OCI-LY3 (cell line): ENCODE measurements at regions not wholly inside any gene's neighbourhood (a gene's known extent, or its start where the extent isn't known, plus 50 kb on each side); places are given as distances from the start of the nearest gene placed in this dataset.

Experiments
- H2AFZ ChIP-seq: fragments of 200-600, 300-600 bp; shearing (Covaris generic); 2 replicates; pipeline ENCODE4 v1.6.0; 2014; ENCODE audit warnings: antibody characterized with exemption, low read depth, low read length
- H3K27ac ChIP-seq: fragments of 200-600, 300-600 bp; sonication (generic); 2 replicates; pipeline ENCODE4 v1.5.1; 2014; ENCODE audit warnings: mild to moderate bottlenecking, low read length, moderate library complexity, mixed read lengths
- H3K27me3 ChIP-seq: fragments of 200-600, 300-600 bp; sonication (generic); 2 replicates; pipeline ENCODE4 v1.6.1; 2014; ENCODE audit warnings: low read depth, low read length, mixed read lengths
- H3K36me3 ChIP-seq: fragments of 200-600, 300-600 bp; sonication (generic); replicated peaks from 2 replicates; pipeline ENCODE3; 2014; ENCODE audit warnings: low read depth, low read length, mixed read lengths
- H3K4me1 ChIP-seq: fragments of 300-600, 200-600 bp; sonication (generic); 2 replicates; pipeline ENCODE4 v1.6.1; 2014; ENCODE audit warnings: low read length, mixed read lengths
- H3K4me2 ChIP-seq: fragments of 200-600, 300-600 bp; sonication (generic); 2 replicates; pipeline ENCODE4 v1.6.1; 2014; ENCODE audit warnings: low read length, mixed read lengths
- H3K4me3 ChIP-seq: fragments of 300-600, 200-600 bp; sonication (generic); 2 replicates; pipeline ENCODE4 v1.5.1; 2014; ENCODE audit warnings: antibody characterized with exemption, mild to moderate bottlenecking, low read length, moderate library complexity
- H3K79me2 ChIP-seq: fragments of 300-600, 200-600 bp; shearing (Covaris generic); 2 replicates; pipeline ENCODE4 v1.6.1; 2014; ENCODE audit warnings: mild to moderate bottlenecking, low read length, mixed read lengths
- H3K9ac ChIP-seq: fragments of 300-600, 200-600 bp; shearing (Covaris generic); 2 replicates; pipeline ENCODE4 v1.6.0; 2014; ENCODE audit warnings: mild to moderate bottlenecking, low read length, moderate library complexity
- H3K9me3 ChIP-seq: fragments of 200-600, 300-600 bp; shearing (Covaris generic); 2 replicates; pipeline ENCODE4 v1.6.1; 2014; ENCODE audit warnings: low read length, mixed read lengths; ENCODE audit not compliant: insufficient read depth
- H4K20me1 ChIP-seq: fragments of 200-600, 300-600 bp; sonication (generic); 2 replicates; pipeline ENCODE4 v1.6.1; 2016; ENCODE audit warnings: low read length, mixed read lengths; ENCODE audit not compliant: insufficient read depth
- EZH2phosphoT487 ChIP-seq: fragments of 200-600 bp; shearing (Covaris generic); IDR thresholded peaks from 2 replicates; pipeline ENCODE4 v1.6.1; 2018; ENCODE audit warnings: antibody characterized with exemption, mixed run types, low read depth
- TF ChIP-seq, protein P1 (sequence below): fragments of 200-600, 300-600 bp; sonication (generic); IDR thresholded peaks from 2 replicates; pipeline ENCODE4 v1.5.1; 2014; ENCODE audit warnings: antibody characterized with exemption, low read length, low read depth

DNA sequence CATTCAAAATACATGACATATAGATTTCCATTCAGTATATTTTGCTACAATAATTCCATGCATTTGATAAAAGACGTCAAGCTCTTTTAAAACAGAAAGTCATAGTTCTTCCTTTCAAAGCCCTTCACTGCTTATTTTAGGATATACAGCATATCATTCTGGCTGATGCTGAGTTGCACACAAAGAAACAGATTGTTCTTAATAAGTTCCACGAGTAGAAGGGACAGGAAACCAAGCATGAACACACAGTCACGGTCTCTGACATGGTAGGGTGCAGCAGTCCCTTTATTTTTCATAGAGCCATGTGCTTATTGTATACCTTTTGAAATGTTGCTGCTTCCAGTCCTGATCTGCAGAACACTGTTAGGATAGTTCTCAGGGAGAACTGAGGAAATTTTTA is 85.4 kb downstream of the MAGEB10 start:
- no peak overlapping the region for H3K4me3 ChIP-seq
- H3K9me3 ChIP-seq = no peaks in the 10 kb centered on the region
- H3K79me2 ChIP-seq = no peaks in the 10 kb centered on the region
- peaks cover 3% of the 10 kb centered on the region; the same call in 1 of the 2 replicates for H3K4me1 ChIP-seq
- no peaks in the 10 kb centered on the region for H3K36me3 ChIP-seq
- H4K20me1 ChIP-seq = no peaks in the 10 kb centered on the region
- no peak overlapping the region for H3K27ac ChIP-seq
- no peak overlapping the region for H3K4me2 ChIP-seq
- no peak for TF ChIP-seq EZH2phosphoT487
- TF ChIP-seq, protein P1, sequence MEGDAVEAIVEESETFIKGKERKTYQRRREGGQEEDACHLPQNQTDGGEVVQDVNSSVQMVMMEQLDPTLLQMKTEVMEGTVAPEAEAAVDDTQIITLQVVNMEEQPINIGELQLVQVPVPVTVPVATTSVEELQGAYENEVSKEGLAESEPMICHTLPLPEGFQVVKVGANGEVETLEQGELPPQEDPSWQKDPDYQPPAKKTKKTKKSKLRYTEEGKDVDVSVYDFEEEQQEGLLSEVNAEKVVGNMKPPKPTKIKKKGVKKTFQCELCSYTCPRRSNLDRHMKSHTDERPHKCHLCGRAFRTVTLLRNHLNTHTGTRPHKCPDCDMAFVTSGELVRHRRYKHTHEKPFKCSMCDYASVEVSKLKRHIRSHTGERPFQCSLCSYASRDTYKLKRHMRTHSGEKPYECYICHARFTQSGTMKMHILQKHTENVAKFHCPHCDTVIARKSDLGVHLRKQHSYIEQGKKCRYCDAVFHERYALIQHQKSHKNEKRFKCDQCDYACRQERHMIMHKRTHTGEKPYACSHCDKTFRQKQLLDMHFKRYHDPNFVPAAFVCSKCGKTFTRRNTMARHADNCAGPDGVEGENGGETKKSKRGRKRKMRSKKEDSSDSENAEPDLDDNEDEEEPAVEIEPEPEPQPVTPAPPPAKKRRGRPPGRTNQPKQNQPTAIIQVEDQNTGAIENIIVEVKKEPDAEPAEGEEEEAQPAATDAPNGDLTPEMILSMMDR = no peak
- no peaks in the 10 kb centered on the region for H3K27me3 ChIP-seq
- no peak overlapping the region for H2AFZ ChIP-seq
- no peak overlapping the region for H3K9ac ChIP-seq

DNA sequence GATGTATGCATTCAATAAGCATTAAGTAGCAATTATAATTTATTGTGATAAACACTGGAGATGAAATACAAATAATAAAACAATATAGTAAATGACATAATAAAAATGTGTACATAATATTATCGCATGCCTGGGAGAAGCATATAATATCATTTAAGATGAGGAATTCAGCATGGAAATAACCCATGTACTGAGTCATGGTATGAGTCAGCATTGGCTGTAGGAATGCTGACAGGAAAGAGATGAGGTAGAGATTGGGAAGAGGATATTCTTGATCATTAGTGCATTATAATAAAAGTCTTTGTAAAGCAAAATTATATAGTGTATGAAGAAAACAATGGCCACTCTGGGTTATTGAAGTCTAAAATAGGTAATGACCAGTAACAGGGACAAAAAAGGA is 82.8 kb downstream of the MAGEB10 start:
- TF ChIP-seq, protein P1 = no peak
- no peak for TF ChIP-seq EZH2phosphoT487
- Histone ChIP-seq H3K27me3 (no peaks in the 10 kb centered on the region), H3K79me2 (no peaks in the 10 kb centered on the region), H4K20me1 (no peaks in the 10 kb centered on the region), H2AFZ (no peak overlapping the region), H3K4me3 (no peak overlapping the region), H3K4me1 (peaks cover 3% of the 10 kb centered on the region; the same call in 1 of the 2 replicates), H3K36me3 (no peaks in the 10 kb centered on the region), H3K9me3 (no peaks in the 10 kb centered on the region), H3K9ac (no peak overlapping the region), H3K4me2 (no peak overlapping the region), H3K27ac (no peak overlapping the region)

DNA sequence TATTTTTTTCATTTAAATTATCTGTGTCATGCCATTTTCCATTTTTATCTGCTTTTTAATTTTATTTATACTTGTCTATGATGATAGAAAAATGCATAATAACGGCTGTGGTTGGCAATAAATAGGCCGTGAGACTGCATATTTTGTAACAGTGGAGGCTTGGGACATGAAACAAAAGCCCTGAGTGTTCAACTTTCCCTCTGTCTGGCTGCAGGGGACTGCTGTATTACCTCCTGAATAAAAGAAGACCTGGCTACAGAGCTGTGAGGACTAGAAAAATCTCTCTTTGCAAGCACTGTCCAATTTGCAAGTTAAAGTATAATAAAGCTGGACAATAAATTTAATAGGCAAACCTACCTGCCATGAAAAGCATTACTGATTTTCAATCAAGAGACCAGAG is 82.1 kb downstream of the MAGEB10 start:
- Histone ChIP-seq H3K9ac (no peak overlapping the region), H4K20me1 (no peaks in the 10 kb centered on the region), H3K4me2 (no peak overlapping the region), H3K27me3 (no peaks in the 10 kb centered on the region), H3K4me3 (no peak overlapping the region), H3K36me3 (no peaks in the 10 kb centered on the region), H3K27ac (no peak overlapping the region), H2AFZ (no peak overlapping the region), H3K4me1 (peaks cover 4% of the 10 kb centered on the region), H3K79me2 (no peaks in the 10 kb centered on the region), H3K9me3 (no peaks in the 10 kb centered on the region)
- TF ChIP-seq EZH2phosphoT487 = no peak
- TF ChIP-seq, protein P1 = no peak

DNA sequence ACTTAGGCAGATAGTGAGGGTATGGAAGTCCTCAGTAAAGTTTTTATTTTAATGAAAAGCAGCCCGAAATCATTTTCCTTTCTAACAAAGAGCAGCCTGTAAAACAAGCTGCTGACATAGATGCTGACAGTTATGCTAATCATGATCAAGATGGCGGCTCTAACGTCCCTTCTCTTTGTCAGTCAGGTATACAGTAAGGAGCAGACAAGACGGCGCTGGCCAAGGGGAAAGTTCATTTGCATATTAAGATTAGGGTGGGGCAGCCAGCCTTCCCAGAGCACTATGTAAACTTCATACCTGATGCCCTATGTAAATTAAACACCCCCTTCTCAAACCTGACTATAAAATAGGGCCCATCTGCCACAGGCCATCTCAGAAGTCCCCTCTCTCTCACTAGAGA is 76.9 kb downstream of the MAGEB10 start:
- Histone ChIP-seq H3K27me3 (no peaks in the 10 kb centered on the region), H4K20me1 (no peaks in the 10 kb centered on the region), H2AFZ (peak overlapping the region; percentile 60; the same call in 1 of the 2 replicates)

More for the DNA sequence above, 76.9 kb downstream of the MAGEB10 start:
- Histone ChIP-seq H3K4me2 (peak overlapping the region; percentile 71), H3K27ac (peak overlapping the region; percentile 56; the same call in 1 of the 2 replicates), H3K79me2 (no peaks in the 10 kb centered on the region), H3K36me3 (no peaks in the 10 kb centered on the region), H3K4me3 (no peak overlapping the region), H3K9me3 (no peaks in the 10 kb centered on the region), H3K4me1 (peaks cover 26% of the 10 kb centered on the region), H3K9ac (no peak overlapping the region)
- TF ChIP-seq, protein P1 = no peak
- no peak for TF ChIP-seq EZH2phosphoT487
